SHP77 (cell line): ENCODE measurements at regions not wholly inside any gene's neighbourhood (a gene's known extent, or its start where the extent isn't known, plus 50 kb on each side); places are given as distances from the start of the nearest gene placed in this dataset.

ENCODE experiments used
- DNase-seq, 2 experiments: peaks; one replicate each; lab custom pipeline; 2025; lab: John Stamatoyannopoulos, UW

- DNase-seq: no peak
Observed at GRCh38 chrX:107560980-107561379, 67.3 kb upstream of the PRPS1 start.

GRCh38 chrX:107561468-107562215 lies 66.7 kb upstream of the PRPS1 start:
- DNase-seq: no peak

- DNase-seq: no peak
Observed at GRCh38 chrX:107562482-107562881, 65.8 kb upstream of the PRPS1 start.

GRCh38 chrX:107563824-107564223 lies 64.5 kb upstream of the PRPS1 start:
- DNase-seq: no peak

- DNase-seq: no peak
Observed at GRCh38 chrX:107565015-107565414, 63.3 kb upstream of the PRPS1 start.

GRCh38 chrX:107565931-107566603 lies 62.2 kb upstream of the PRPS1 start:
- DNase-seq: no peak

DNA sequence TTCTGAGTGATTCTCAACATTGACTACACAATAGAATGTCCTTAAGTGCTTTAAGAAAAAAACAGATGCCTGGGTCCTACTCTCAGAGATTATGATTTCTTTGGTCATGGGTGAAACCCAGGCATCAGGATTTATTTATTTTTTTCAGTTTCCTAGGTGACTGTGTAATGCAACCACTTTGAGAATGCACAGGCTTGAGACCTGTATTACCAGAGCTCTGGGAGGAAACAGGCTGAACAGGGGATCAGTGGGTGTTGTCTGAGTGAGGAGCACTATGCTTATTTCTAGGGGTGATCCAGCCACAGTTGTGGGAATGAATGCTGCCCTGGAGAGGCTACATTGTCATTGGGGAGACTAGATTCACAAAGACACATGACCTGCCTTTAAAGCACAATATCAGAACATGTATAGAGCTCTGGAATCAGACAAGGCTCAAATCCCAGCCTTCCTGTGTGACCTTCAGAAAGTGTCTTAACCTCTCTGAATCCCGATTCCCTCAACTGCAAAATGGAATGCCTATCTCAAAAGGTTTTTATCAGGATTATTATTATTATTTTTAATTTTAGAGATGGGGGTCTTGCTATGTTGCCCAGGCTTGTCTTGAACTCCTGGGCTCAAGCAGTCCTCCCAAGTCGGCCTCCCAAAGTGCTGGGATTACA lies 61.6 kb upstream of the PRPS1 start:
- DNase-seq: no peak

GRCh38 chrX:107567370-107567769 lies 60.9 kb upstream of the PRPS1 start:
- DNase-seq: no peak

GRCh38 chrX:107571296-107571998 lies 56.9 kb upstream of the PRPS1 start:
- DNase-seq: no peak

DNA sequence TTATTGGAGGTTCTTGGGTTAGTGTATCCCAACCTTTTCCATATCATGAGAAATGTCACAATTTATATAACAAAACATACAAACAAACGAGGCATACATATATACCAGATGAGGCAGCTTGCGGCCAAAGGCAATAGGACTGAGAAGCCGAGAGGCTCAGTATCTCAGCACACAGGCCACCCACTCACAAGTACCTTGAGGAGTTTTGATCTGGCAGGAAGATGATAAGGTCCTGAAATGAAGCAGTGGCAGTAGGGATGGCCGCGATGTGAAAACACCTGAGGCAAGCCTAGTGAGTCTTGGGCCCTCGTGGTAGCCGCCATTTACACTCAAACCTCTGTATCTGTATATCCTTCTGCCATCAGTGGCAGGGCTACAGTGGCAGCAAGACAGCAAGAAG lies 55.3 kb upstream of the PRPS1 start:
- DNase-seq: no peak

- no peak for DNase-seq
Observed at GRCh38 chrX:107574054-107574683, 54.1 kb upstream of the PRPS1 start.

DNA sequence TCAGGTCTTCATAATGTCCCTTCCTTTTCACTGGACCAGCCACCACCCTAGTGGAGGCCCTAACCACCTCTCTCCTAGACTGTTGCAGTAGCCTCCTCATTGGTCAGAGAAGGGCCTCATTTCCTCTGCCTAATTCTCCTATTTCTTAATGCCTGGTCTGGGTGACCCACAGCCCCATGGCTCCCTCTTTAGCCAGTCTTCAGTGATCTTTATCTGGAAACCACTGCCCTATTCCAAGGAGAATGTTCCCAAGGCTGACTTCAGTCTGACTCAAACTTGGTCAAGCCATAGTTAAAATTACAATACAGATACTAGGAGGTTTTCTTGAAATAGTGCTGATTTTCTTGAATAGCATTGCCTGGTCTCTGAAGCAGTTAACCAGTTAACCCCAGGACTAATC lies 53.6 kb upstream of the PRPS1 start:
- DNase-seq: no peak

DNA sequence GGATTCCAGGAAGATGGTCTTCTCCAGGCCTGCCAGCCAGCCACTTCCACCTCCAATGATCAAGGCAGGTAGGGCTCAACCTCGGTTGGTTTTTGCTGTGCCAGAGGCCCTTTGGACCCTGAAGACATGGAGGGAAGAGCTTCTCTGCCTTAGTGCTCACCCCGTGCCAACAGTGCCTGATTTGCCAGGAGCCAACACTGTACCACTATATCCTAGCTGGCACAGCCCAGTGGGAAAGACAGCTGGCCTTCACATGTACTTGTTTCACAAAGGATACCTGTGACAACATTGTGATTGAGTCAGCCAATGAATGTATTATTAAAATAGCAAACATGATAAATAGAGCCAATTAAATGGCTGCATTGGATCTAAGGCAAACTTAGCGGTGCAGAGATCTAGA lies 51.9 kb upstream of the PRPS1 start:
- no peak for DNase-seq

GRCh38 chrX:107576841-107577240 lies 51.5 kb upstream of the PRPS1 start:
- DNase-seq: no peak

GRCh38 chrX:107577933-107578332 lies 50.4 kb upstream of the PRPS1 start:
- DNase-seq: no peak
